NCI-H82 (cell line): ENCODE measurements at regions not wholly inside any gene's neighbourhood (a gene's known extent, or its start where the extent isn't known, plus 50 kb on each side); places are given as distances from the start of the nearest gene placed in this dataset.

ENCODE experiments used
- DNase-seq: peaks from one replicate; lab custom pipeline; 2025; lab: John Stamatoyannopoulos, UW

GRCh38 chr1:42034426-42034825 lies 115.7 kb upstream of the HIVEP3 start:
- no peak for DNase-seq

- no peak for DNase-seq
Measured at GRCh38 chr1:42033629-42034028, 114.9 kb upstream of the HIVEP3 start.

GRCh38 chr1:42017730-42018129 lies 99.0 kb upstream of the HIVEP3 start:
- DNase-seq, result no peak

- no peak for DNase-seq
Measured at GRCh38 chr1:42017259-42017658, 98.5 kb upstream of the HIVEP3 start.

GRCh38 chr1:42014823-42015222 lies 96.1 kb upstream of the HIVEP3 start:
- DNase-seq, result no peak

GRCh38 chr1:42013881-42014470 lies 95.3 kb upstream of the HIVEP3 start:
- DNase-seq, result no peak

GRCh38 chr1:42012852-42013251 lies 94.1 kb upstream of the HIVEP3 start:
- no peak for DNase-seq

- DNase-seq, result no peak
Measured at GRCh38 chr1:42010381-42010780, 91.7 kb upstream of the HIVEP3 start.

GRCh38 chr1:42008264-42008663 lies 89.5 kb upstream of the HIVEP3 start:
- no peak for DNase-seq

- DNase-seq, result no peak
Measured at GRCh38 chr1:42006836-42007235, 88.1 kb upstream of the HIVEP3 start.

- DNase-seq, result no peak
Measured at GRCh38 chr1:42006093-42006492, 87.4 kb upstream of the HIVEP3 start.

- DNase-seq, result no peak
Measured at GRCh38 chr1:42005530-42005929, 86.8 kb upstream of the HIVEP3 start.

GRCh38 chr1:42004860-42005259 lies 86.1 kb upstream of the HIVEP3 start:
- no peak for DNase-seq

- no peak for DNase-seq
Measured at GRCh38 chr1:42004322-42004721, 85.6 kb upstream of the HIVEP3 start.

- peak; percentile 8 for DNase-seq
Measured at GRCh38 chr1:42003433-42003832, 84.7 kb upstream of the HIVEP3 start.

- DNase-seq, result no peak
Measured at GRCh38 chr1:42002220-42002619, 83.5 kb upstream of the HIVEP3 start.

GRCh38 chr1:42000766-42001165 lies 82.0 kb upstream of the HIVEP3 start:
- DNase-seq, result no peak

GRCh38 chr1:41999884-42000283 lies 81.2 kb upstream of the HIVEP3 start:
- DNase-seq, result no peak

- no peak for DNase-seq
Measured at GRCh38 chr1:41998250-41998649, 79.5 kb upstream of the HIVEP3 start.

GRCh38 chr1:41997153-41997552 lies 78.4 kb upstream of the HIVEP3 start:
- DNase-seq, result no peak

GRCh38 chr1:41995441-41996130 lies 76.9 kb upstream of the HIVEP3 start:
- DNase-seq, result no peak

GRCh38 chr1:41994195-41994894 lies 75.6 kb upstream of the HIVEP3 start:
- no peak for DNase-seq

GRCh38 chr1:41983451-41983850 lies 64.7 kb upstream of the HIVEP3 start:
- DNase-seq, result no peak
